Left lobe of liver (tissue), 2 donors: ENCODE measurements at regions not wholly inside any gene's neighbourhood (a gene's known extent, or its start where the extent isn't known, plus 50 kb on each side); places are given as distances from the start of the nearest gene placed in this dataset.
"Not testable (repeated sequence)": the region's sequence is repeated elsewhere in the genome, so short reads cannot be mapped to it uniquely, and the experiment has no call there.

Source experiments
- ATAC-seq: fragments of 200-7000 bp; cut with Tn5 transposase; one replicate; pipeline ENCODE4 v1.9.1; 2020; ENCODE audit warnings: mild to moderate bottlenecking, moderate library complexity
- DNase-seq: peaks from one replicate; pipeline ENCODE4 v3.0.0-alpha.2; 2020; ENCODE audit warnings: low spot score
- donor health status: DM: no; HTN: no; CAD: no; lungs with moderate emphysema.
- donor health status: DM: no; HTN: yes; CAD: no.

GRCh38 chr1:60251426-60251825 is 177.9 kb upstream of the C1orf87 start:
- DNase-seq (no peak), ATAC-seq (no peak)

- not testable (repeated sequence) for ATAC-seq
- DNase-seq, result peak; percentile 54
These were observed 173.9 kb upstream of the C1orf87 start for GRCh38 chr1:60247467-60247866.

GRCh38 chr1:60245324-60245723 is 171.8 kb upstream of the C1orf87 start:
- ATAC-seq, result peak; percentile 71
- DNase-seq, result no peak

GRCh38 chr1:60244906-60245305 is 171.3 kb upstream of the C1orf87 start:
- DNase-seq (no peak), ATAC-seq (no peak)

GRCh38 chr1:60235275-60235674 is 161.7 kb upstream of the C1orf87 start:
- no peak for DNase-seq
- no peak for ATAC-seq

GRCh38 chr1:60234776-60235175 is 161.2 kb upstream of the C1orf87 start:
- DNase-seq (no peak), ATAC-seq (no peak)

- ATAC-seq (no peak), DNase-seq (no peak)
These were observed 156.3 kb upstream of the C1orf87 start for GRCh38 chr1:60229821-60230220.

- DNase-seq, result no peak
- ATAC-seq, result no peak
These were observed 154.5 kb upstream of the C1orf87 start for GRCh38 chr1:60228041-60228491.

GRCh38 chr1:60227601-60228000 is 154.0 kb upstream of the C1orf87 start:
- ATAC-seq (no peak), DNase-seq (no peak)

GRCh38 chr1:60225486-60225885 is 151.9 kb upstream of the C1orf87 start:
- DNase-seq (no peak), ATAC-seq (no peak)

- no peak for ATAC-seq
- DNase-seq, result no peak
These were observed 151.0 kb upstream of the C1orf87 start for GRCh38 chr1:60224523-60224922.

GRCh38 chr1:60223158-60223557 is 149.6 kb upstream of the C1orf87 start:
- DNase-seq (no peak), ATAC-seq (no peak)

- ATAC-seq (no peak), DNase-seq (no peak)
These were observed 149.0 kb upstream of the C1orf87 start for GRCh38 chr1:60222360-60223115.

- DNase-seq (no peak), ATAC-seq (no peak)
These were observed 139.7 kb upstream of the C1orf87 start for GRCh38 chr1:60213253-60213652.

- DNase-seq, result no peak
- no peak for ATAC-seq
These were observed 122.5 kb upstream of the C1orf87 start for GRCh38 chr1:60196026-60196425.

- DNase-seq, result no peak
These were observed 112.1 kb upstream of the C1orf87 start for GRCh38 chr1:60185684-60186083.

GRCh38 chr1:60184521-60184920 is 111.0 kb upstream of the C1orf87 start:
- no peak for DNase-seq
- ATAC-seq, result no peak

More at GRCh38 chr1:60185684-60186083, 112.1 kb upstream of the C1orf87 start:
- ATAC-seq, result no peak

GRCh38 chr1:60173729-60174505 is 100.3 kb upstream of the C1orf87 start:
- ATAC-seq, result no peak

GRCh38 chr1:60173006-60173405 is 99.4 kb upstream of the C1orf87 start:
- no peak for DNase-seq
- ATAC-seq, result no peak

More at GRCh38 chr1:60173729-60174505, 100.3 kb upstream of the C1orf87 start:
- no peak for DNase-seq

- no peak for DNase-seq
- no peak for ATAC-seq
These were observed 98.2 kb upstream of the C1orf87 start for GRCh38 chr1:60171801-60172200.

GRCh38 chr1:60170709-60171108 is 97.1 kb upstream of the C1orf87 start:
- DNase-seq (no peak), ATAC-seq (no peak)

GRCh38 chr1:60169206-60169605 is 95.6 kb upstream of the C1orf87 start:
- no peak for ATAC-seq
- no peak for DNase-seq
